OCI-LY1 (cell line): ENCODE measurements at regions not wholly inside any gene's neighbourhood (a gene's known extent, or its start where the extent isn't known, plus 50 kb on each side); places are given as distances from the start of the nearest gene placed in this dataset.
"Not testable (repeated sequence)": the region's sequence is repeated elsewhere in the genome, so short reads cannot be mapped to it uniquely, and the experiment has no call there.

Source experiments
- H2AFZ ChIP-seq: fragments of 200-600 bp; sonication (generic), shearing (Covaris generic); 2 replicates; pipeline ENCODE4 v1.6.0; 2014; ENCODE audit warnings: antibody characterized with exemption, mild to moderate bottlenecking, low read length
- H3F3A ChIP-seq: fragments of 200-600 bp; sonication (generic), shearing (Covaris generic); 2 replicates; pipeline ENCODE4 v1.6.0; 2014; ENCODE audit warnings: mild to moderate bottlenecking, antibody characterized with exemption, low read length, moderate library complexity; ENCODE audit not compliant: insufficient read depth
- H3K27ac ChIP-seq: fragments of 200-600 bp; sonication (generic); 2 replicates; pipeline ENCODE4 v1.5.1; 2014; ENCODE audit warnings: low read length, mixed run types, mild to moderate bottlenecking, low read depth; ENCODE audit not compliant: poor library complexity, severe bottlenecking
- H3K27me3 ChIP-seq: fragments of 200-600 bp; sonication (generic); 2 replicates; pipeline ENCODE4 v1.6.0; 2014; ENCODE audit warnings: antibody characterized with exemption, mild to moderate bottlenecking, low read length, moderate library complexity; ENCODE audit not compliant: insufficient read depth
- H3K36me3 ChIP-seq: fragments of 200-600 bp; sonication (generic); 2 replicates; pipeline ENCODE4 v1.6.1; 2014; ENCODE audit warnings: mild to moderate bottlenecking, antibody characterized with exemption, low read length, moderate library complexity, mixed read lengths; ENCODE audit not compliant: insufficient read depth
- H3K4me1 ChIP-seq: fragments of 200-600 bp; sonication (generic); 2 replicates; pipeline ENCODE4 v1.5.1; 2014; ENCODE audit warnings: mild to moderate bottlenecking, low read length, moderate library complexity; ENCODE audit not compliant: insufficient read depth, severe bottlenecking
- H3K4me2 ChIP-seq: fragments of 200-600 bp; sonication (generic), shearing (Covaris generic); 2 replicates; pipeline ENCODE4 v1.6.1; 2014; ENCODE audit warnings: low read length
- H3K4me3 ChIP-seq: fragments of 200-600 bp; sonication (generic); 2 replicates; pipeline ENCODE4 v1.5.1; 2014; ENCODE audit warnings: low read length, low read depth, mild to moderate bottlenecking, mixed read lengths; ENCODE audit not compliant: poor library complexity, severe bottlenecking
- H3K79me2 ChIP-seq: fragments of 200-600 bp; shearing (Covaris generic); 2 replicates; pipeline ENCODE4 v1.6.1; 2016; ENCODE audit warnings: mixed run types, low read length, mixed read lengths; ENCODE audit not compliant: insufficient read depth
- H3K9ac ChIP-seq: fragments of 200-600 bp; sonication (generic), shearing (Covaris generic); 2 replicates; pipeline ENCODE4 v1.6.1; 2014; ENCODE audit warnings: mild to moderate bottlenecking, low read length, mixed read lengths
- H3K9me2 ChIP-seq: fragments of 200-600 bp; sonication (generic), shearing (Covaris generic); 2 replicates; pipeline ENCODE4 v1.6.1; 2014; ENCODE audit warnings: low read depth, mild to moderate bottlenecking, low read length, mixed read lengths
- H3K9me3 ChIP-seq: fragments of 200-600 bp; shearing (Covaris generic); 2 replicates; pipeline ENCODE4 v1.6.1; 2014; ENCODE audit warnings: low read length, mixed read lengths
- H4K20me1 ChIP-seq: fragments of 200-600 bp; sonication (generic), shearing (Covaris generic); 2 replicates; pipeline ENCODE4 v1.6.0; 2016; ENCODE audit warnings: mild to moderate bottlenecking, low read length; ENCODE audit not compliant: insufficient read depth
- CTCF ChIP-seq: fragments of 200-600 bp; sonication (generic), shearing (Covaris generic); IDR thresholded peaks from 2 replicates; pipeline ENCODE4 v1.5.1; 2017; ENCODE audit warnings: mild to moderate bottlenecking, antibody characterized with exemption, low read length, moderate library complexity, mixed read lengths
- EZH2 ChIP-seq: fragments of 200-600 bp; sonication (generic), shearing (Covaris generic); IDR thresholded peaks from 2 replicates; pipeline ENCODE4 v1.8.0; 2017; ENCODE audit warnings: borderline replicate concordance, mixed run types, mild to moderate bottlenecking, antibody characterized with exemption, low read length, moderate library complexity, mixed read lengths

GRCh38 chr1:228796945-228797344 is 61.7 kb downstream of the RHOU start:
- not testable (repeated sequence) for H4K20me1 ChIP-seq, H3K36me3 ChIP-seq, H3K9me3 ChIP-seq, H2AFZ ChIP-seq, H3K4me3 ChIP-seq, H3K4me1 ChIP-seq, H3K4me2 ChIP-seq, H3F3A ChIP-seq, H3K27ac ChIP-seq, H3K27me3 ChIP-seq, H3K9me2 ChIP-seq, H3K79me2 ChIP-seq, H3K9ac ChIP-seq

- no peaks in the 10 kb centered on the region for H3K36me3 ChIP-seq
- TF ChIP-seq EZH2, result no peak
- TF ChIP-seq CTCF, result no peak
- H3K79me2 ChIP-seq, result no peaks in the 10 kb centered on the region
- no peaks in the 10 kb centered on the region for H3K27me3 ChIP-seq
- no peaks in the 10 kb centered on the region for H3F3A ChIP-seq
- H3K4me2 ChIP-seq, result no peak overlapping the region
- no peaks in the 10 kb centered on the region for H4K20me1 ChIP-seq
- no peak overlapping the region for H3K9ac ChIP-seq
- no peaks in the 10 kb centered on the region for H3K9me2 ChIP-seq
- H2AFZ ChIP-seq, result no peak overlapping the region
- no peak overlapping the region for H3K27ac ChIP-seq
- H3K4me3 ChIP-seq, result no peak overlapping the region
- H3K4me1 ChIP-seq, result no peaks in the 10 kb centered on the region
- H3K9me3 ChIP-seq, result no peaks in the 10 kb centered on the region
Observed at GRCh38 chr1:228798035-228798434, 62.8 kb downstream of the RHOU start.

GRCh38 chr1:228798548-228798947 is 63.3 kb downstream of the RHOU start:
- no peak overlapping the region for H2AFZ ChIP-seq
- no peak overlapping the region for H3K4me2 ChIP-seq
- no peaks in the 10 kb centered on the region for H3K27me3 ChIP-seq
- no peaks in the 10 kb centered on the region for H3F3A ChIP-seq
- H3K79me2 ChIP-seq, result no peaks in the 10 kb centered on the region
- H3K9ac ChIP-seq, result no peak overlapping the region
- H3K9me3 ChIP-seq, result no peaks in the 10 kb centered on the region
- no peaks in the 10 kb centered on the region for H3K36me3 ChIP-seq
- H3K27ac ChIP-seq, result no peak overlapping the region
- no peaks in the 10 kb centered on the region for H4K20me1 ChIP-seq
- TF ChIP-seq CTCF, result no peak
- TF ChIP-seq EZH2, result no peak
- no peaks in the 10 kb centered on the region for H3K4me1 ChIP-seq
- no peaks in the 10 kb centered on the region for H3K9me2 ChIP-seq
- no peak overlapping the region for H3K4me3 ChIP-seq

- no peak overlapping the region for H2AFZ ChIP-seq
- H3K36me3 ChIP-seq, result no peaks in the 10 kb centered on the region
- no peaks in the 10 kb centered on the region for H3F3A ChIP-seq
- H3K9ac ChIP-seq, result no peak overlapping the region
- no peak overlapping the region for H3K4me3 ChIP-seq
- H4K20me1 ChIP-seq, result no peaks in the 10 kb centered on the region
- TF ChIP-seq EZH2, result no peak
- no peak for TF ChIP-seq CTCF
- no peaks in the 10 kb centered on the region for H3K4me1 ChIP-seq
- no peak overlapping the region for H3K4me2 ChIP-seq
- no peaks in the 10 kb centered on the region for H3K27me3 ChIP-seq
- H3K79me2 ChIP-seq, result no peaks in the 10 kb centered on the region
- H3K9me3 ChIP-seq, result no peaks in the 10 kb centered on the region
- H3K27ac ChIP-seq, result no peak overlapping the region
- no peaks in the 10 kb centered on the region for H3K9me2 ChIP-seq
Observed at GRCh38 chr1:228799924-228800323, 64.6 kb downstream of the RHOU start.
